ENCODE measurements at regions not wholly inside any gene's neighbourhood (a gene's known extent, or its start where the extent isn't known, plus 50 kb on each side); places are given as distances from the start of the nearest gene placed in this dataset.

DNA sequence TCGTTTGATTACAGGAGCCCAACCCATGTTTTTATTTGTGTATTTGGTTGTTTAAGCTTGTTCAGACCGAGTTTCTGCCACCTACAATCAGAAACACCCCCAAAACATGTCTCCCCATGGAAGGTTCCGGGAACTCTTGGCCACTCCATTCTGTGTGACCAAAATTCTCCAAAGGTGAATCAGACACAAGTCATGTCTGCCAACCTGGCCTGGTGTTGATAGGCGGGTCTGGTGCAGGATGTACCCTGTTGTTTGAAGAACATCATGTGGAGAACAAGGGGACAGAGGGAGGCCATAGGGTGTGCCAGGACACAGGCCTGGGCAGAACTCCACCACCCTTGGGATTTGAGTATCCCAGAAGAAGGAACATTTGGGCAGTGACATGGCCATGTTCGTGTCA is 147.1 kb upstream of the MYL2 start:
- no peak for TF ChIP-seq CTCF (IDR thresholded peaks at IDR 0.05 in 2 of 3, conservative IDR thresholded peaks at IDR 0.05 in 1 of 3; ENCODE audit: control insufficient read depth in 2 of 3, extremely low read depth in 1 of 3, insufficient read depth in 1 of 3, low read depth in 3 of 3, low read length in 3 of 3)
- no peak for TF ChIP-seq STAT3 (IDR thresholded peaks at IDR 0.05; ENCODE audit: low read depth, low read length)
- TF ChIP-seq, protein P1, sequence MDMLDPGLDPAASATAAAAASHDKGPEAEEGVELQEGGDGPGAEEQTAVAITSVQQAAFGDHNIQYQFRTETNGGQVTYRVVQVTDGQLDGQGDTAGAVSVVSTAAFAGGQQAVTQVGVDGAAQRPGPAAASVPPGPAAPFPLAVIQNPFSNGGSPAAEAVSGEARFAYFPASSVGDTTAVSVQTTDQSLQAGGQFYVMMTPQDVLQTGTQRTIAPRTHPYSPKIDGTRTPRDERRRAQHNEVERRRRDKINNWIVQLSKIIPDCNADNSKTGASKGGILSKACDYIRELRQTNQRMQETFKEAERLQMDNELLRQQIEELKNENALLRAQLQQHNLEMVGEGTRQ (IDR thresholded peaks at IDR 0.05; ENCODE audit: borderline replicate concordance, low read depth, low read length) = no peak
- no peak for TF ChIP-seq BACH1 (IDR thresholded peaks at IDR 0.05; ENCODE audit: borderline replicate concordance)
- no peak for TF ChIP-seq EP300 (IDR thresholded peaks at IDR 0.05; ENCODE audit: borderline replicate concordance in 1 of 2, control insufficient read depth in 1 of 2, low read depth in 2 of 2, low read length in 2 of 2)
- no peak for TF ChIP-seq MYC (IDR thresholded peaks at IDR 0.05; ENCODE audit: insufficient read depth, insufficient read length, insufficient replicate concordance, low read length, severe bottlenecking)
- TF ChIP-seq POLR2AphosphoS5 (IDR thresholded peaks at IDR 0.05; ENCODE audit: low read length) = no peak
- no peak for TF ChIP-seq CHD2 (IDR thresholded peaks at IDR 0.05; ENCODE audit: borderline replicate concordance, low read depth, low read length)
- TF ChIP-seq MTA3 (IDR thresholded peaks at IDR 0.05; ENCODE audit: borderline replicate concordance, low read length) = no peak
- TF ChIP-seq SPI1 (IDR thresholded peaks at IDR 0.05; ENCODE audit: borderline replicate concordance, insufficient read depth, low read depth, low read length) = no peak
- TF ChIP-seq YY1 (IDR thresholded peaks at IDR 0.05; ENCODE audit: low read depth, low read length) = no peak
